HG02870 (cell line): ENCODE measurements at regions not wholly inside any gene's neighbourhood (a gene's known extent, or its start where the extent isn't known, plus 50 kb on each side); places are given as distances from the start of the nearest gene placed in this dataset.
"Not testable (repeated sequence)": the region's sequence is repeated elsewhere in the genome, so short reads cannot be mapped to it uniquely, and the experiment has no call there.

Experiments
- ATAC-seq: cut with Tn5 transposase; IDR thresholded peaks from one replicate; pipeline ENCODE4 v1.9.1; 2021; ENCODE audit warnings: mild to moderate bottlenecking, moderate library complexity; ENCODE audit not compliant: unreplicated experiment

- no peak for ATAC-seq
Measured at GRCh38 chr6:74534465-74535211, 671.2 kb downstream of the COL12A1 start.

- no peak for ATAC-seq
Measured at GRCh38 chr6:74519163-74519562, 686.7 kb downstream of the COL12A1 start.

DNA sequence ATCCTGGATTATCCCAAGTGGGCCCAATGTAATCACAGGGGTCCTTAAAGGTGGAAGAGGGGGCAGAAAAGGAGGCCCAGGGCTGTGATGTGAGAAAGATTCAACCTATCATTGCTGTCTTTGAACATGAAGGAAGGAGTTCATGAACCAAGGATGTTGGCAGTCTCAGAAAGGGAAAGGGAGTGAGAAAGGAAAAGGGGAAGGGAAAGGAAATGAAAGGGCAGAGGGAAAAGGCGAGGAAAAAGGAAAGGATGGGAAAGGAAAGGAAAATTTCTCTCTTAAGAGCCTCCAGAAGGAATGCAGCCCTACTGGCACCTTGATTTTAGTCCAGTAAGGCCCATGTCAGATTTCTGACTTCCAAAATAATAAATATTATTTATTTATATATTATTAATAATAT is 687.8 kb downstream of the COL12A1 start:
- ATAC-seq, result no peak

- ATAC-seq, result no peak
Measured at GRCh38 chr6:74510878-74511277, 695.0 kb downstream of the COL12A1 start.

DNA sequence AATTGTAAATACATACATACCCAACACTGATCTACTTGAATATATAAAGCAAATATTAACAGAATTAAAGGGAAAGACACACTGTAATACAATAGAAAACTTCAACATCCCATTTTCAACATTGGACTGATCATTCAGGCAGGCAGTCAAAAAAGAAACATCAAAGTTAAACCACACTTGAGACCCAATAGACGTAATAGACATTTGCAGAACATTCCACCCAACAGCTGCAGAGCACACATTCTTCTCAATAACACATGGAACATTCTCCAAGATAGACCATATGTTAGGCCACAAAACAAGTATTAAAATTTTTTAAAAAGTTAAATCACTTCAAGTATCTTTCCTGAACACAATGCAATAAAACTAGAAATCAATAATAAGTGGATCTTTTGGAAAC is 698.2 kb downstream of the COL12A1 start:
- no peak for ATAC-seq

DNA sequence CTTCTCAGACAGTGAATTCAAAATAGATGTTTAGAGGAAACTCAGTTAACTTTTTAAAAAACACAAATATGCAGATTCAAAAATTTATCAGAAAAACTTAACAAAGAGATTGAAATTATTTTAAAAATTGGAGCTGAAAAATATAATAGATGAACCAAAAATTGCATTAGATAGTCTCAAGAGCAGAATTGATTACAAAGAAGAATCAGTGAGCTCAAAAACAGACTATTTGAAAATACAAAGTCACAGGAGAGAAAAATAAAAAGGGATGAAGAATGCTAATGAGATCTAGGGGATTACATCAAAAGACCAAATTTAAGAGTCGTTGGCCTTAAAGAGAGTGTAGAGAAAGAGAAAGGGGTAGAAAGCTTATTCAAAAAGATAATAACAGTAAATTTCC is 700.5 kb downstream of the COL12A1 start:
- ATAC-seq, result no peak

DNA sequence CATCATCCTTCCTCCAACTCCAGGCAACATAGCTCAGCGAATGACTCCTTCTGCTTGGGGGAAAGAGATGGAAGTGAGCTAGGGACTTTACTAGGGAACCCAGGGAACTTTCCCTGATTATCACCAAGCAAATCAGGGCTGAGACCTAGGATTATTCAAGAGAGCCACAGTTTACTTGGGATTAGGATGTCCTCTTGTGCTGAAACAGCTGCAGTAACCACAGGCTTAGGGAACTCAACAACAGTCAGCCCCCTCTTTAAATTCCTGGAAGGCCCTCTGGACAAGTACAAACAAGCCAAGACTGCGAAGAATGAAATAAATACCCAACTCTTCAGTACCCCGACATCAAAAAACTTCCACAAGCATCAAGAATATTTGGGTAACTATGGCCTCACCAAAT is 700.9 kb downstream of the COL12A1 start:
- no peak for ATAC-seq

DNA sequence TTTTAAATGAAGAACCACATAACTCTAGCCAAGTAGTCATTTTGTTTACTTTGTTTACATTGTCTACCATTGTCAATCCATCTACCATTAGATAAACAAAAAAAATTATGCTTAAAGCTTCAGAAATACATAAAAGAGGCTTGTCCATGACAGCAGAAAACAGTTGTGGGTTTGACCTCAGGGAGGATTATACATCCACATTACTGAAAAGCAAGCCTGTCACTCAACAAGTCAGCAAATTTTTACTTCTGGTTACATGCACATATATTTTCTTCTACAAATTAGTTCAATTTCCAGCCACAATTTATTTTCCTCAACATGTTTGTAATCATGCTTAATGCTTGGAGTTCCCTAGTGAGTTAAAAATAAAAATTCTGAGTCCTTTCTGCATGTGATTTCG is 713.3 kb downstream of the COL12A1 start:
- ATAC-seq, result no peak

GRCh38 chr6:74491844-74492374 is 713.9 kb downstream of the COL12A1 start:
- ATAC-seq, result no peak

DNA sequence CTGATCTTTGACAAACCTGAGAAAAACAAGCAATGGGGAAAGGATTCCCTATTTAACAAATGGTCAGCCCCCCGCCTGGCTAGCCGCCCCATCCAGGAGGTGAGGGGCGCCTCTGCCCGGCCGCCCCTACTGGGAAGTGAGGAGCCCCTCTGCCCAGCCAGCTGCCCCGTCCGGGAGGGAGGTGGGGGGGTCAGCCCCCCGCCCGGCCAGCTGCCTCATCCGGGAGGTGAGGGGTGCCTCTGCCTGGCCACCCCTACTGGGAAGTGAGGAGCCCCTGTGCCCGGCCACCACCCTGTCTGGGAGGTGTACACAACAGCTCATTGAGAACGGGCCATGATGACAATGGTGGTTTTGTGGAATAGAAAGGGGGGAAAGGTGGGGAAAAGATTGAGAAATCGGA is 717.1 kb downstream of the COL12A1 start:
- ATAC-seq, result not testable (repeated sequence)

DNA sequence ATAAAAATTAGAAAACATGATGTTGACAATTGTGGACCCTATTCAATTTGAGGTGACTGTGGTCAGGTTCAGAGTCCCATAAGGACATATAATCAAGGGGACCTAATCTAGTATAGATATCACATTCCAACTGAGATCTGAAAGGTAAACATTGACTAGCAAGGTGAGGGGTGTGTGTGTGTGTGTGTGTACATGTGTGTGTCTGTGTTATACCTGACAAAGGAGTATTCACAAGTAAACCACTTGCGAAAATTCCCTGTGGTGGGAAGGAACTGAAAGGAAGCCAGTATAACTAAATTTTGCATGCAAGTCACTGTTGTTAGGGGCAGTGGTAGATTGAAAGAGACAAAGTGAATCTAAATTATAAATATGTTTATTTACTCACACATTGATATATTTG is 723.7 kb downstream of the COL12A1 start:
- ATAC-seq, result no peak

- no peak for ATAC-seq
Measured at GRCh38 chr6:74480561-74480960, 725.3 kb downstream of the COL12A1 start.

- no peak for ATAC-seq
Measured at GRCh38 chr6:74479960-74480359, 725.9 kb downstream of the COL12A1 start.

- ATAC-seq, result no peak
Measured at GRCh38 chr6:74479420-74479819, 726.4 kb downstream of the COL12A1 start.

DNA sequence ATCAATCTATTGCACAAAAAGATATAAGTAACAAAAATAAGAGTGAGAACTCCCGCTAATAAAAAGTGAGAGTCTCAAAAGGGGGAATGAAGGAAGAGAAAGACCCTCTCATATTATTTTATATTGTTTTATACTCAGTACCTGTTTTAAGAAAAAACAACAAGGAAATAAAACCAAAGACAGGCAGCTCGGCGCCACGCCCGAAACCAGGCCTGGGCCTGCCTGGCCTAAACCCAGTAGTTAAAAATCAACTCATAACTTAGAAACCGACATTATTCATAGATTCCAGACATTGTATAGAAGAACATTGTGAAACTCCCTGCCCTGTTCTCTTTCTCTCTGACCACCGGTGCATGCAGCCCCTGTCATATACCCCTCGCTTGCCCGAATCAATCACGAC is 731.8 kb downstream of the COL12A1 start:
- ATAC-seq, result not testable (repeated sequence)

- not testable (repeated sequence) for ATAC-seq
Measured at GRCh38 chr6:74468552-74468951, 737.3 kb downstream of the COL12A1 start.

GRCh38 chr6:74467533-74468215 is 738.2 kb downstream of the COL12A1 start:
- no peak for ATAC-seq

GRCh38 chr6:74466572-74466971 is 739.3 kb downstream of the COL12A1 start:
- ATAC-seq, result no peak

DNA sequence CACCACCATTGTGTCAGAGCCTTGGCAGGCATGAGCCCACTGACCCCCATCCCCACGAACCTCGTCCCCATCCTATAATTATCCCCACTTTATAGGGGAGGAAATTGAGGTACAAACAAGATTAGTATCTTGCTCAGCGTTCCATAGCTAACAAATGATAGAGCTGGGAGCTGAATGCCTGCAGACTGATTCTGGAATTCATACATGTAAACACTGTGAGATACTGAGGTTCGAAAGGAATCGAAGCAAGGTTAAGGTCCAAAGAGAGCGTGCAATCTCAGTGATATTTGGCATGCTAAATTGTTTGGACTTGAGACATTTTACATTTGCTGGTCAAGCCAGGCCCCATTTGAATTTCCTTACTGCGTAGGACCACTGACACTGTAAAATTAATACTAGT is 746.6 kb downstream of the COL12A1 start:
- ATAC-seq, result no peak

GRCh38 chr6:74458536-74458935 is 747.3 kb downstream of the COL12A1 start:
- ATAC-seq, result no peak

GRCh38 chr6:74455786-74456185 is 750.1 kb downstream of the COL12A1 start:
- no peak for ATAC-seq

- ATAC-seq, result no peak
Measured at GRCh38 chr6:74451953-74452352, 753.9 kb downstream of the COL12A1 start.
